ENCODE measurements at regions not wholly inside any gene's neighbourhood (a gene's known extent, or its start where the extent isn't known, plus 50 kb on each side); places are given as distances from the start of the nearest gene placed in this dataset.

GRCh38 chr7:46759711-46760480 is 822.0 kb downstream of the TNS3 start:
- TF ChIP-seq FOXK2 (IDR thresholded peaks at IDR 0.05) (no peak), SRF (IDR thresholded peaks at IDR 0.05; ENCODE audit: low read depth in 2 of 2, low read length in 2 of 2) (no peak)
